WTC11 (cell line): ENCODE measurements at regions not wholly inside any gene's neighbourhood (a gene's known extent, or its start where the extent isn't known, plus 50 kb on each side); places are given as distances from the start of the nearest gene placed in this dataset.

Experiments
- CREB1 ChIP-seq: sonication (generic); formaldehyde crosslinking; IDR thresholded peaks from 2 replicates; pipeline ENCODE4 v1.8.0; 2023; ENCODE audit warnings: mild to moderate bottlenecking, missing genetic modification reagents
- GABPB1 ChIP-seq: sonication (generic); formaldehyde crosslinking; IDR thresholded peaks from 2 replicates; pipeline ENCODE4 v1.8.1; 2023; ENCODE audit warnings: mild to moderate bottlenecking, missing genetic modification reagents
- TF ChIP-seq, protein P1 (sequence below): fragments of 200-600 bp; IDR thresholded peaks from 2 replicates; pipeline ENCODE4 v1.8.0; 2022; ENCODE audit warnings: antibody characterized with exemption
- TF ChIP-seq, protein P2 (sequence below): sonication (generic); formaldehyde crosslinking; IDR thresholded peaks from 2 replicates; pipeline ENCODE4 v1.8.1; 2023; ENCODE audit warnings: mild to moderate bottlenecking, missing genetic modification reagents, moderate library complexity
- TF ChIP-seq, protein P3 (sequence below): sonication (generic); formaldehyde crosslinking; conservative IDR thresholded peaks from 2 replicates; pipeline ENCODE4 v1.8.1; 2022; ENCODE audit warnings: mild to moderate bottlenecking, missing genetic modification reagents
- TF ChIP-seq, protein P4 (sequence below): sonication (generic); formaldehyde crosslinking; IDR thresholded peaks from 2 replicates; pipeline ENCODE4 v1.8.0; 2022; ENCODE audit warnings: mild to moderate bottlenecking, missing genetic modification reagents

DNA sequence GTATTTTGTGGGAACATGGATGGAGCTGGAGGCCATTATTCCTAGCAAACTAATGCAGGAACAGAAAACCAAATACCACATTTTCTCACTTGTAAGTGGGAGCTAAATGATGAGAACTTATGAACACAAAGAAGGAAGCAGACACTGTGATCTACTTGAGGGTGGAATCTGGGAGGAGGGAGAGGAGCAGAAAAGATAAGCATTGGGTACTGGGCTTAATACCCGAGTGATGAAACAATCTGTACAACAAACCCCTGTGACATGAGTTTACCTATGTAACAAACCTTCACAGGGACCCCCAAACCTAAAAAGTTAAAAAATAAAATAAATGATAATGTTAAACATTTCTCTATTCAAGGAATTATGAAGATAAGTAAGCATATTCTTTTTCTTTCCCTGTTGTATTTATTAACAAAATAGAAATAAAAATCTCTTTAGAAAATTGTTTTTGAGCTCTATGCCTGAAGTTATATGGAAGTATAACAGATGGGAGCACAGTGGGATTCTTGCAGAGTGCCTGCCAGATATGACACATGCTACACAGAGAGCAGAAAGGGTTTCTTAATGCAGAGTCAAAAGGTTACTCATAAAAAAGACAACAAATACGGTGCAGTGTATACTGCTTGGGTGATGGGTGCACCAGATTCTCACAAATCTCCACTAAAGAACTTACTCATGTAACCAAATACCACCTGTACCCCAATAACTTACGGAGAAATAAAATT lies 52.0 kb upstream of the SYNE2 start:
- TF ChIP-seq, protein P1, sequence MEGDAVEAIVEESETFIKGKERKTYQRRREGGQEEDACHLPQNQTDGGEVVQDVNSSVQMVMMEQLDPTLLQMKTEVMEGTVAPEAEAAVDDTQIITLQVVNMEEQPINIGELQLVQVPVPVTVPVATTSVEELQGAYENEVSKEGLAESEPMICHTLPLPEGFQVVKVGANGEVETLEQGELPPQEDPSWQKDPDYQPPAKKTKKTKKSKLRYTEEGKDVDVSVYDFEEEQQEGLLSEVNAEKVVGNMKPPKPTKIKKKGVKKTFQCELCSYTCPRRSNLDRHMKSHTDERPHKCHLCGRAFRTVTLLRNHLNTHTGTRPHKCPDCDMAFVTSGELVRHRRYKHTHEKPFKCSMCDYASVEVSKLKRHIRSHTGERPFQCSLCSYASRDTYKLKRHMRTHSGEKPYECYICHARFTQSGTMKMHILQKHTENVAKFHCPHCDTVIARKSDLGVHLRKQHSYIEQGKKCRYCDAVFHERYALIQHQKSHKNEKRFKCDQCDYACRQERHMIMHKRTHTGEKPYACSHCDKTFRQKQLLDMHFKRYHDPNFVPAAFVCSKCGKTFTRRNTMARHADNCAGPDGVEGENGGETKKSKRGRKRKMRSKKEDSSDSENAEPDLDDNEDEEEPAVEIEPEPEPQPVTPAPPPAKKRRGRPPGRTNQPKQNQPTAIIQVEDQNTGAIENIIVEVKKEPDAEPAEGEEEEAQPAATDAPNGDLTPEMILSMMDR: no peak
- TF ChIP-seq CREB1 (CRISPR knock-in tag) (no peak), GABPB1 (CRISPR knock-in tag) (no peak)
- TF ChIP-seq, protein P2, sequence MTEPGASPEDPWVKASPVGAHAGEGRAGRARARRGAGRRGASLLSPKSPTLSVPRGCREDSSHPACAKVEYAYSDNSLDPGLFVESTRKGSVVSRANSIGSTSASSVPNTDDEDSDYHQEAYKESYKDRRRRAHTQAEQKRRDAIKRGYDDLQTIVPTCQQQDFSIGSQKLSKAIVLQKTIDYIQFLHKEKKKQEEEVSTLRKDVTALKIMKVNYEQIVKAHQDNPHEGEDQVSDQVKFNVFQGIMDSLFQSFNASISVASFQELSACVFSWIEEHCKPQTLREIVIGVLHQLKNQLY: no peak
- TF ChIP-seq, protein P3, sequence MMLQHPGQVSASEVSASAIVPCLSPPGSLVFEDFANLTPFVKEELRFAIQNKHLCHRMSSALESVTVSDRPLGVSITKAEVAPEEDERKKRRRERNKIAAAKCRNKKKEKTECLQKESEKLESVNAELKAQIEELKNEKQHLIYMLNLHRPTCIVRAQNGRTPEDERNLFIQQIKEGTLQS (CRISPR knock-in tag): no peak
- TF ChIP-seq, protein P4, sequence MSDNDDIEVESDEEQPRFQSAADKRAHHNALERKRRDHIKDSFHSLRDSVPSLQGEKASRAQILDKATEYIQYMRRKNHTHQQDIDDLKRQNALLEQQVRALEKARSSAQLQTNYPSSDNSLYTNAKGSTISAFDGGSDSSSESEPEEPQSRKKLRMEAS (CRISPR knock-in tag): no peak
